GM21526 (cell line): ENCODE measurements at regions not wholly inside any gene's neighbourhood (a gene's known extent, or its start where the extent isn't known, plus 50 kb on each side); places are given as distances from the start of the nearest gene placed in this dataset.
"Not testable (repeated sequence)": the region's sequence is repeated elsewhere in the genome, so short reads cannot be mapped to it uniquely, and the experiment has no call there.

Experiments used
- ATAC-seq: cut with Tn5 transposase; IDR thresholded peaks from one replicate; pipeline ENCODE4 v1.9.1; 2021; ENCODE audit warnings: moderate library complexity; ENCODE audit not compliant: unreplicated experiment, low FRiP score

DNA sequence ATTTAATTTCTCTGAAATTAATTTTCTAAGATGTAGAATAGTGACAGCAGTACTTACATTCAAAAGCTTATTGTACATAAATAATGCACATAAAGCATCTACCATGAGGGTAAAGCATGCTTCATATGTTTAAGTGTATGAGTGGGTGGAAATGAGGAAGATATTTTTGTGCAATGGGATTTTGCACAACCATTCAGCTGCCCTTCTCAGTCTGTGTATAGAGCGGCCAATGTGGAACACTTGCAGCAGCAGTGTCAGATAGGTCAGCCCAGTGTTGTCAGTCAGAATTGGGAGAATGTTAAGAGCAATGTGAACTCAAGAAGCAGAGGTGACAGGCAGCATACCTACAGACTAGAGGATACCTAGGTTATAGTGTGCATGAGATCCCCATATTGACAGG is 72.5 kb upstream of the ATP2B1 start:
- ATAC-seq: no peak

DNA sequence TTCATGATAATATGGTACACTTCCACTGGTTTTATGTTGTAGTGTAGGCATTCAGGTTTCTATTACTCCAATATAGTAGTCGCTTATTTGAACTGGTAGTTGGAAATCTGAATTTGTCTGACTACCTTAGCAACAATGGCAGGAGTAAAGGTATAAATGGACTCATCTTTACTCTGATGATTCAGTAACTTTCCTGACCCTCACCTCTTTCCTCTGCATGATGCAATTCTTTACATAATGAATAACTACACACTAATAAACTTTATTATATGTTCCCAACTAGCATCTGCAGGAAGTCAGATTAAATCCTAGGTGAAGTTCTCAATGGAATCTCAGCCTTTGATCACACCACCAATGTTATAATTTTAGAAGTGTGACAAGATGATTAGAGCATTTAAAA is 70.5 kb upstream of the ATP2B1 start:
- no peak for ATAC-seq

DNA sequence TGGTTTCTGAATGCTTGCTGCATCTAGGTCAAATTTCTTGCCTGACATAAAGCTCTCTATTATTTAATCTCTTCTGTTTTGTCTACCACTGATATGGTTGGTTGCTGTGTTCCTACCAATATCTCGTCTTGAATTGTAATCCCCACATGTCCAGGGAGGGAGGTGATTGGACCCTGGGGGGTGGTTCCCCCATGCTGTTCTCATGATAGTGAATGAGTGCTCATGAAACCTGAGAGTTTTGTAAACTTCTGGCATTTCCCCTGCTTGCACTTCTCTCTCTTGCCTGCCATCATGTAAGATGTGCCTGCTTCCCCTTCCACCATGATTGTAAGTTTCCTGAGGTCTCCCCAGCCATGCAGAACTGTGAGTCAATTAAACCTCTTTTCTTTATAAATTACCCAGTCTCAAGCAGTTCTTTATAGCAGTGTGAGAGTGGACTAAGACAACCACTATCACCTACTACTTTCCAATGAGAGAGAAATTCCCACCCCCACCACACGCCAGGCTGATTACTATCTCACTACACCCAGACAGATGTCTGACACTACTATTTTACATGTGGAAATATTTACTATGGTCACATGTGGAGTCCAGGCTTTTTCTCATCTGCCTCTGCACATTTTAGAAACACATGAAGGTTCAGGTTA is 69.2 kb upstream of the ATP2B1 start:
- no peak for ATAC-seq

DNA sequence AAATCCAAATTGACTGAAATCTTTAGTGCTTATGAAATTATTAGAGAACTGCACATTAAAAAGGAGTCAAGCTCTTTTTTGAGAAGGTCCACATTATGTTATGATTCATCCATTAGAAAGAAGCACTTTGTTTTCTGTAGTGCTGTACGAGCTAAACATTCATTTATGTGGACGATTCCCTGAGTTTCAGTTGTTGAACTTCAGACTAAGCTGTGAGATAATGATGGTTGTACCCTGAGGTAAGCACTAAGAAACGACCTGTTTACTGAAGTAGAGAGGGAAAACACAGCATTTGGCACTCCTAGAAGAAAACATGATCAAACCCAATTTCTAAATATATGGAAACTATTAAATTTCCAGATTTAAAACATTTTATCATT is 67.3 kb upstream of the ATP2B1 start:
- no peak for ATAC-seq

DNA sequence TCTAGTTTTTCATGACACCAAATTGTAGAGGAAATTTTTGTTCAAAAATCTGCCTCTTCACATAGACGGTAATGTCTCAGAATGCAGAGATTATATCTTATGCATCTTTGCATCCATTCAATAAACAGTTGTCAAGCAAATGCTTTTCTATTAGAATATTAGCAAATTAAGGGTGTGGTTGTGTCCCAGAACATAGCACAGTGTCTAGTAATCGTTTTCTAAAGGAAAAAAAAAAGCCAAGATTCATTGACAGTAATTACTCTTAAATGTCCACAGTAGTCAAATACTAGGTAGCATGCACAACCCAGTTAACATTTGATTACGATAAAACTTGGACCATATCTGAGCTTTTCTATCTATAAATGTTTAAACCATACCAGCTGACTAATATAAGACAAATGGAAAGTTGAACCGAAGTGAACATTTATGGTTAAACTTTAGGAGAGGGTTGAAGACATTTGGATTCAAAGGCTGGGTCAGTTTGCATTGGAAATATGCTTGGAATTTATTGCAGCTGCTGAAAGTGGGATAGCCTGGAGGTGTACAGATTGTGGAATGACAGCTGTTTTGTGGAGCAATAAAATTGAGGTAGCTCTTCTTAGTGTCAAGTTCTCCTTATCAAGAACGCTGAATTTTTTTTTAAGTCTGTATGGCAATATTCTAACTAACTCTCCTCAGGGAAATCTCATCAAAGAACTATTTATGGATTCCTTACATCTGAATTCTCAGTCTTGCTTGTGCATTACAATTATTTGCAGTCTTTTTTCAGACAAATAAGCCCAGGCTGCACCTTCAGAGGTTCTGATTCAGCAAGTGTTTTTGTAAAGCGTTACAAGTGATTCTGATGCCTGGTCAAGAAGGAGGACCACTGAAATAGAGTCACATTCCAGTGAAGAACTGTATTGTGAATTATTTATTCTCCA is 66.7 kb upstream of the ATP2B1 start:
- no peak for ATAC-seq

DNA sequence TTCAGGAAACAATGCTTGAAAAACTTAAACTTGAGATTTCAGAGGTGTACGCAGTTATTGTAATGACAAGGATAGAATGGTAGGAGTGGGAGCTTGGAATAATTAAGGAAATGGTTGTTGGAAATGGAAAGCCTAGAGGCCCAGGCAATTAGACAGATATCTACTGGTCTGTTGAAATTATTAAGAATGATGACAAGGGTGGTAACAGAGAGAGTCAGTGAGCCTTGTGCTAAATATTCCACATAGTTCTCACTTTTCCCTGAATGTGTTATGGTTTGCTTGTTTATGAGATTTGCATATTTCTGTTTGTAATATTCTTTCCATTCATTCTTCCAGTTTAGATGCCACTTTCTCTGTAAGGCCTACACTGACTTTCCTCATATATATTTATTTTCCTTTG is 66.0 kb upstream of the ATP2B1 start:
- ATAC-seq: no peak

DNA sequence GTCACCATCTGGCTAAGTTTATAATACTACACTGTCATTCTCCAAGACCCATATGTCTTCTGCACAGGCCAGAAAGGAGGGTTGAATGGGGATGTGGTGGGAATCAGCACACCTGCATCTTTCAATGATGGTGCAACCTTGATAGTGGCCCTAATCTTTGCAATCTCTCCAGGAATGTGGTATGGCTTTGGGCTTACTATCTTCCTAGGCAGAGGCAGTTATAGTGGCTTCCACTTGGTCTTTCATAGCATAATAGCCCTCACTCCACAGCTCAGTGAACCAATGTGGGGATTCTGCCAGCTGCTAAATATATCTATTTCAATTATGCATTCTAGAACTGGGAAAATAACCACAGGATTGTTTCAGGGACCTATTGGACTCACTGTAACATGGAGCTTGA is 61.8 kb upstream of the ATP2B1 start:
- ATAC-seq: no peak

DNA sequence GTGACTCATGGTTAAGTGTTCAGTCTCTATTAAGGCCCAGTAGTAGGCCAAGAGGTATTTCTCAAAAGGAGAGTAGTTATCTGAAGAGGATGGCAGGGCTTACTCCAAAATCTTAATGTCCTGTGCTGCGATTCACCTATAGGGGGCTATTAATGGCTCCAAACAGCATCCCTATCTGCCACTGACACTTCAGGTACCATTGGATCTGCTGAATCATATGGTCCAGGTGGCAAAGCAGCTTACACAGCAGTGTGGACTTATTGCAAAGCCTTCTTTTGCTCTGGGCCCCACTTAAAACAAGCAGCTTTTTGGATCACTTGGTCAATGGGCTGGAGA is 60.8 kb upstream of the ATP2B1 start:
- ATAC-seq: no peak

DNA sequence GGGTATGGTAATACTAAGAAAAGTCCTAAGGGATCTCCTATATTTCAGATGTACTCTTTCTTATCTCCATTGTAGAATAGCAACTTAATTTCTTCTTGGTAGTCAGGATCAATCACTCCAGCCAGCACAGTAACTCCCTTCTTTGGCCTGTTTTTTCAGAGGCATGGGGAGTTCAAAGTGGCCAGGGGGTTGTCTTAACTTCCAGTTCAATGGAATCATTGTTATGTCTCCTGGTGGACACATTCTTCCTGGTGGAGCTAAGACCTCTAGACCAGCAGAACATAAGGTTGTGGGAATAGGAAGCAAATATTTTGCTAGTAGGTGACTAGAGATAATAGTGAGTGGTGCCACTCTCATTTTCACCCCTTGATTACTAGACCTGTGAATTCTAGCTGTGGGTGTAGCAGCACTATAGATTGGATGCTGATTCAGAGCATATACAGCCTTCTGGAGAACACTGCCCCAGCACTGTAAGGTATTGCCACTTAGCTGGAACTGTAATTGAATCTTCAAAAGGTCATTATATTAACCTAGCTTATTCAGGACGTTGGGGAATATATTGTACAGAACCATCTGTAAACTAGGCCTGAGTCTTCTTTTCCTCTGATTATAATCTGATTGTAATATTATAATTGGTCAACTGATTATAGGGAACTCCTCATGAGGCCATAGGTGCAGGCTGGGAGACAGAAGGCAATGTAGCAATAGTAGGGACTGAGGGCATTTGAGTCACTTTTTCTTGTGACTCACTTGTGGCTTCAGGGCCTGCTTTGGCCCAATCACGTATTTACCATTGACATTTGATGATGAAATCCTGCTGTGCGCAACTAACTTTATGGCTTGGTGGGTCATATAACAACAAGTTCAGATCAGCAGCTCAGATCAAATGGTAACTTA is 60.2 kb upstream of the ATP2B1 start:
- ATAC-seq: no peak

DNA sequence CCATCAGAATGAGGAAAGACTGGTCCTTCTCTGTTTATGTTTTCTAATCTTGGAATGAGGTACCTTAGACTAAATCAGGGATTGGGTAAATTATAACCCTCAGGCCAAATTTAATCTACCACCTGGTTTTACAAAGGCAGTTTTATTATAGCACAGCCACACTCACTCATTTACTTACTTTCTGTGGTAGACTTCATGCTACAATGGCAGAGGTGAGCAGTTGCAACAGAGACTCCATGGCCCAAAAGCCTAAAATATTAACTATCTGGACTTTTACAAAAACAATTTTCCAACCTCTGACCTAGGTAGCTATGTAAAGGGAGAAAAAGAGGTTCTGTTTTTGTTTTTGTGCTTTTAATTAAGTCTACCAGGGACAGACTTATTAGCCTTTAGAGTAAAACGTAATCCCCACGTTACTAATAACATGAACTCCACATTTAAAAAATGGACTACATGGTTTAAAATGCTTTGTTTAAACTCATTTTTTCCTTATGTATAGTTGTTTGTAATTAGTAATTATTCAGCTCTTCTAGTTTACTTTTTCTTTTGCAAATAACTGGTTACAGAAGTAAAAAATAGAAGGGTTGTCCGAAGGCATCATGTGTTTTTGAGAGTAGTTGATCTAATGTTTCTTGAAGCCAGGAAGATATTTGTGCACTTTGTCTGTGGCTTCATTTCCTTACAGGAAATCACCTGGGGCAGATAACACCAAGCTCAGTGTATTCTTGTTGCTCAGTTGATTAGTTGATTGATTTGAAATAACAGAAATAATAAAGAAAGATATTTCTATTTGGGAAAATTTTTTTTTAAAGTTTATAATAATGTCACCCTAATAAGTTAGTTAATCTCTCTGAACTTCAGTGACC is 57.6 kb upstream of the ATP2B1 start:
- ATAC-seq: peak; percentile 88

DNA sequence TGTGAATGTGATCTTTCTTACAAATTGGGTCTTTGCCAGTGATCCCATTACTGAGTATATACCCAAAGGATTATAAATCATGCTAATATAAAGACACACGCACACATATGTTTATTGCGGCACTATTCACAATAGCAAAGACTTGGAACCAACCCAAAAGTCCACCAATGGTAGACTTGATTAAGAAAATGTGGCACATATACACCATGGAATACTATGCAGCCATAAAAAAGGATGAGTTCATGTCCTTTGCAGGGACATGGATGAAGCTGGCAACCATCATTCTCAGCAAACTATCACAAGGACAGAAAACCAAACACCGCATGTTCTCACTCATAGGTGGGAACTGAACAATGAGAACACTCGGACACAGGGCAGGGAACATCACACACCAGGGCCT is 55.5 kb upstream of the ATP2B1 start:
- ATAC-seq: not testable (repeated sequence)

DNA sequence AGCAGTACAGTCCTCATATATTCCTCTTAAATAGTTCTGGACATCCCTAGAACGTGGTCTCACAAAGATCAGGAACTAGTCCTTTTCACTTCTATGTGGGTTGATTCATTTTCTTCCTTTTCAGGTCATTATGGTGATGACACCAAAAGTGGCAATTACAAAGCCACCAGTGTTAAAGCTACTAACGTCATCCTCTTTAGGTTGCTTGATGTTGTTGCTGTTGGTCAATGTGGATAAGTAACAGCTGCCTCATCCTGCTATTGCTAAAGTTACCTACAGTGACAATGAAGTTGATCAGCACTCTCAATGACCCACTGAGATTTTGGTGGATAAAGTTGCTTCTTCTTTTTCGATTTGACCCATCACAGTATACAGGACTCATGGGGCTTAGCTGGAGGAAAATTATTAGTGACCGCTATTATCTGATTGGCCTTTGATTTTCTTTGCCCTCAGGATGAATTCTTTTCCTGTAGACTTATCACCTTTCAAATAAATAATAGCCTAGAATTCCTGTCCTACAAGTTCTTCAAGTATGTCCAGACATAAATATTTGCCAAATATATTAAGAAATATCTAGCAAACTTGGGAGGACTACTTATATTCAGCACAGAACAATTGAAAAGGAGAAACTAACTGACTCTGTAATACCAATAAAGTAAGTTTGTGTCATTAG is 54.0 kb upstream of the ATP2B1 start:
- ATAC-seq: no peak

DNA sequence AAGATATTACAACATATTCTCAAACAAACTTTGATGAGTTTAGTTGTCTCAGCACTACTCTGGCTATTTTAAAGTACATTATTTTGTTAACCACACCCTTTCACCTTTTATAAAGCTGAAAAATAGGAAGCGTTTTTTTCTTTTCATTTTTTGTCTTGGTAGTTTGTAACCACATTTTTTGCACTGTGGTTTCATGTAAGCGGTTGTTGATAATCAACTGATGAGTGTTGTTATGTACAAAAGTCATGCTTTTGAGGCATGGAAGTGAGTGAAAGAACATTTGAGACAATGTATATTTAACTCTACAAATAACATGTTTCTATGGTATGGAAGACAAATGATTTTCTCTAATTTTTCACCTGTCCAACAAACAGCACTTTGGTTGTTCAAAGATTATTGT is 52.1 kb upstream of the ATP2B1 start:
- ATAC-seq: no peak
